Right atrium auricular region (tissue), 2 donors: ENCODE measurements at regions not wholly inside any gene's neighbourhood (a gene's known extent, or its start where the extent isn't known, plus 50 kb on each side); places are given as distances from the start of the nearest gene placed in this dataset.
A peak's percentile ranks its signal among the peaks of the same experiment; 100 is the strongest.

Source experiments
- DNase-seq: peaks from one replicate; pipeline ENCODE4 v3.0.0-alpha.2; 2019; ENCODE audit warnings: low spot score
- H3K27ac ChIP-seq, 2 donors: fragments of 200-600 bp; sonication (generic); 1 replicate in 1 of 2; 2 replicates in 1 of 2; pipeline ENCODE4 v1.5.1; 2016 to 2019
- H3K27me3 ChIP-seq, 2 donors: fragments of 200-600 bp; sonication (generic); one replicate each; pipeline versions ENCODE4 v1.5.1 to v1.6.0; 2017 to 2019
- H3K36me3 ChIP-seq: fragments of 200-600 bp; sonication (generic); one replicate; pipeline ENCODE4 v1.5.1; 2016
- H3K4me1 ChIP-seq, 2 donors: fragments of 200-600 bp; sonication (generic); one replicate each; pipeline versions ENCODE4 v1.5.1 to v1.6.0; 2017 to 2019
- H3K4me3 ChIP-seq, 2 donors: fragments of 200-600 bp; sonication (generic); 1 replicate in 1 of 2; 2 replicates in 1 of 2; pipeline ENCODE4 v1.5.1; 2017 to 2019; ENCODE audit warnings: mild to moderate bottlenecking in 1 of 2, moderate library complexity in 1 of 2
- H3K9me3 ChIP-seq, 2 donors: fragments of 200-600 bp; sonication (generic); one replicate each; pipeline ENCODE4 v1.5.1; 2019
- TF ChIP-seq, protein P1 (sequence below), 2 donors: fragments of 200-600 bp; sonication (generic); IDR thresholded peaks; one replicate each; pipeline ENCODE4 v1.5.1; 2019; ENCODE audit warnings: antibody characterized with exemption in 2 of 2

DNA sequence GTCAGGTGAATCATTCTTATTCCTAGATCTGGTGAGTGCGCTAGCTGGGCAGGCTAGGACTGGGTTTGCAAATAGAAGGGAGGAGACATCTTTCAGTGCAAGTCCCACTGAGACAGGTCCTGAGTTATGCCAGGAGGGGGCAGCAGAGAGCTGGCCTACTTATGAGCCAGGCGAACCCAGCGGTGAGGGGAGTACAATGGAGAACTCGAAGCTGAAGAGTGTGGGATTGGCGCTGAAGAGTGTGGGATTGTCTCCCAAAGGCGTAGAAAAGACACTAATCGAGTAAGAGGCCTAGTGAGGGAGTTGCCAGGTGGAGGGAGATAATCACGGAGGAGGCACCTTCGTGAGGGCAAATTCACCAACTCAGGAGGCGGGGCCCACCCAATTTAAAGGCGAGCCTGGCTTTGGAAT, 91.7 kb upstream of the CXorf66 start:
- TF ChIP-seq, protein P1, sequence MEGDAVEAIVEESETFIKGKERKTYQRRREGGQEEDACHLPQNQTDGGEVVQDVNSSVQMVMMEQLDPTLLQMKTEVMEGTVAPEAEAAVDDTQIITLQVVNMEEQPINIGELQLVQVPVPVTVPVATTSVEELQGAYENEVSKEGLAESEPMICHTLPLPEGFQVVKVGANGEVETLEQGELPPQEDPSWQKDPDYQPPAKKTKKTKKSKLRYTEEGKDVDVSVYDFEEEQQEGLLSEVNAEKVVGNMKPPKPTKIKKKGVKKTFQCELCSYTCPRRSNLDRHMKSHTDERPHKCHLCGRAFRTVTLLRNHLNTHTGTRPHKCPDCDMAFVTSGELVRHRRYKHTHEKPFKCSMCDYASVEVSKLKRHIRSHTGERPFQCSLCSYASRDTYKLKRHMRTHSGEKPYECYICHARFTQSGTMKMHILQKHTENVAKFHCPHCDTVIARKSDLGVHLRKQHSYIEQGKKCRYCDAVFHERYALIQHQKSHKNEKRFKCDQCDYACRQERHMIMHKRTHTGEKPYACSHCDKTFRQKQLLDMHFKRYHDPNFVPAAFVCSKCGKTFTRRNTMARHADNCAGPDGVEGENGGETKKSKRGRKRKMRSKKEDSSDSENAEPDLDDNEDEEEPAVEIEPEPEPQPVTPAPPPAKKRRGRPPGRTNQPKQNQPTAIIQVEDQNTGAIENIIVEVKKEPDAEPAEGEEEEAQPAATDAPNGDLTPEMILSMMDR (IDR thresholded peaks at IDR 0.05) = peak; percentile 68 to 83
- peak; percentile 71 for DNase-seq

DNA sequence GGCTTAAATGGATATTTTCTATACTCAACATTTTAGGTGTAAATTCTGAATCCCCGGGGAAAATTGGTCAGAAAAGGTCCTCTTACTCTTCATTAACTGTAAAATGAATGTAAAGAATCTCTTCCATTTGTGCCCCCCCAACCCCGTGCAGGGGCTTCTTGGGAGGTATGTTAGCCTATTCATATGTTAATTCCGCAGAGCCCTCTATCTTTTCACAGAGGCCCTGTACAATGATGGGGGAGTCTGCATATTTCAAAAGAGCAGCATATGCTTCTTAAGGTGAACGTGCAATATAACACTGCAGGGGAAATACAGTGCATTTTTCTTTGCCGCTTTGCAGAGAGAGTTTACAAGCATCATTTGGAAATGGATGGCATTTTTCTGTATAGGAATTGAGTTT, 88.5 kb upstream of the CXorf66 start:
- Histone ChIP-seq H3K27ac (no peak overlapping the region), H3K9me3 (no peaks in the 10 kb centered on the region), H3K4me3 (no peak overlapping the region), H3K27me3 (no peaks in the 10 kb centered on the region), H3K36me3 (no peaks in the 10 kb centered on the region), H3K4me1 (no peaks in the 10 kb centered on the region)
- DNase-seq = no peak
- TF ChIP-seq, protein P1 (IDR thresholded peaks at IDR 0.05) = no peak

More for the DNA sequence above, 91.7 kb upstream of the CXorf66 start:
- Histone ChIP-seq H3K4me1 (no peaks in the 10 kb centered on the region), H3K27ac (no peak overlapping the region), H3K4me3 (no peak overlapping the region), H3K9me3 (no peaks in the 10 kb centered on the region), H3K27me3 (no peaks in the 10 kb centered on the region), H3K36me3 (no peaks in the 10 kb centered on the region)

DNA sequence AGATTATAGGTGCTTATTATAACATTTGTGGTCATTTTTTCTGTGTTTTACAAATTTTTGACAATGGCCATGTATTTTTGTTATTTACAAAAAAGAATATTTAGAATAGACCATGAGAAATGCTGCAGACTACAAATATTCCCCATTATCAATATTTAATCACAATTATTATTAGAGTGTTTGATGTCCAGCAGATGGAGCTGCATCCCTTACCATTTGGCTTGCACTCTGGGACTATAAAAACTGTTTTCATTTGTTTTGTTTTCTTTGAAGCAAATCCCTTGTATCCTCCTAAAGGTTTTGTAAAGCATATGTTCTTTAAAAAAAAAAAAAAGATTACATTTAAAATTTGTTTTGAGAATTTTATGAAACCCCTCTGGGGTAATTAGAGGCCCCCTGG, 85.6 kb upstream of the CXorf66 start:
- Histone ChIP-seq H3K27ac (no peak overlapping the region), H3K4me1 (no peaks in the 10 kb centered on the region), H3K36me3 (no peaks in the 10 kb centered on the region), H3K4me3 (no peak overlapping the region), H3K9me3 (no peaks in the 10 kb centered on the region), H3K27me3 (no peaks in the 10 kb centered on the region)
- DNase-seq = no peak
- TF ChIP-seq, protein P1 (IDR thresholded peaks at IDR 0.05) = peak in 1 of 2 donors; percentile 46

DNA sequence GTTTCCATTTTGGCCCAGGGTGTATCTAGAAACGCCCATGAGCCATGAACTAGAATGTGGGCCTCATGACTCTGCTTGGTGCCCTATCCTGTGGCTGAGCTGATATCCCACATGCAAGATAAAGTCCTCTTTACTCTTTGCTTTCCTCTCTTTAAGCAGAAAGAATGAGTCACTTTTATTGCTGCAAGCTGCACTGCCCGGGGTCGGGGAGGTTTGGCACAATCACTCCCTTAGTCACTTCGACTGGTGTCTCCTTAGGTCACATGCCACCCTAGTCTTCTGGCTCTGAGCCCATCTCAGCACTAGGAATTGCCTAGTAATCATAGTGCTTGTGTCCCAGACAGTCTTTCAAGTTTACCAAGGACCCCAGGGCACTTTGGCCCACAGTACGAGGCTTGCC, 75.1 kb upstream of the CXorf66 start:
- no peaks in the 10 kb centered on the region for H3K36me3 ChIP-seq
- DNase-seq = no peak
- H3K27me3 ChIP-seq = no peaks in the 10 kb centered on the region
- TF ChIP-seq, protein P1 (IDR thresholded peaks at IDR 0.05) = no peak
- no peaks in the 10 kb centered on the region for H3K4me1 ChIP-seq
- peaks cover 0 to 22% of the 10 kb centered on the region in 2 donors for H3K9me3 ChIP-seq
- H3K27ac ChIP-seq = no peak overlapping the region
- H3K4me3 ChIP-seq = no peak overlapping the region

DNA sequence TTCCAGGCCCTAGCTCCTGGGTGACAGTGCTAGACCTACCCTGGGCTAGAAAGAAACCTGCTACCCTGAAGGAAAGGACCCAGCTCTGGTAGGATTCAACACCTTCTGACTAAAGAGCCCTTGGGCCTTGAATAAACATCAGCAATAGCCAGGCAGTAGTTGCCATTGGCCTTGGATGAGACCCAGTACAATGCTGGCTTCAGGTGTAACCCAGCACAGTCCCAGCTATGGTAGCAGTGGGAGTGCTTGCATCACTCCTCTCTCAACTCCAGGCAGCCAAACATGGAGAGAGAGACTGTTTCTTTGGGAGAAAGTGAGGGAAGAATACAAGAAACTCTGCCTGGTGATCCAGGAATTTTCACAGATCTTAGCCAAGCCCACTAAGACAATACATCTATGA, 73.5 kb upstream of the CXorf66 start:
- DNase-seq = no peak
- H3K4me3 ChIP-seq = no peak overlapping the region
- peaks cover 0 to 22% of the 10 kb centered on the region in 2 donors for H3K9me3 ChIP-seq
- no peaks in the 10 kb centered on the region for H3K4me1 ChIP-seq
- H3K36me3 ChIP-seq = no peaks in the 10 kb centered on the region
- H3K27ac ChIP-seq = no peak overlapping the region
- no peaks in the 10 kb centered on the region for H3K27me3 ChIP-seq
- TF ChIP-seq, protein P1 (IDR thresholded peaks at IDR 0.05) = no peak

DNA sequence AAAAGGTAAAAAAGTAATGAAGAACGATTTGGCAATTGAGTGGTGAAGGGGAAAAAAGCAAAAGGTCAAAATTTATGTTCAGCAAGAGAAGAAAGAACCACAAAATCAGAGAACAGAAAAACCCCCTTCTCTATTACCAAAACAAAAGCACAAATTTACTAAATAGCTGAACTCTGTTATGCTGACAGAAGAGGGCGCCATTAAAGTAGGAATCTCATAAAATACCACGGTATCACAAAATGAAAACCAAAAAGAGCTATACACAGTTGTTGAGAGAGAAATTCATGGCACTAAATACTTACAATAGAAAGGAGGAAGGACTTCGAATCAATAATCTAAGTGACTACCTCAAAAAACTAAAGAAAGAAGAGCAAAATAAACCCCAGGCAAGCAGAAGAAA, 69.6 kb upstream of the CXorf66 start:
- H3K27me3 ChIP-seq = no peaks in the 10 kb centered on the region
- TF ChIP-seq, protein P1 (IDR thresholded peaks at IDR 0.05) = no peak
- no peak overlapping the region for H3K27ac ChIP-seq
- H3K4me1 ChIP-seq = no peaks in the 10 kb centered on the region
- DNase-seq = no peak
- peaks cover 0 to 18% of the 10 kb centered on the region in 2 donors for H3K9me3 ChIP-seq
- H3K4me3 ChIP-seq = no peak overlapping the region
- H3K36me3 ChIP-seq = no peaks in the 10 kb centered on the region
